OCI-LY1 (cell line): ENCODE measurements at regions not wholly inside any gene's neighbourhood (a gene's known extent, or its start where the extent isn't known, plus 50 kb on each side); places are given as distances from the start of the nearest gene placed in this dataset.

ENCODE experiments used
- H2AFZ ChIP-seq: fragments of 200-600 bp; sonication (generic), shearing (Covaris generic); 2 replicates; pipeline ENCODE4 v1.6.0; 2014; ENCODE audit warnings: antibody characterized with exemption, mild to moderate bottlenecking, low read length
- H3F3A ChIP-seq: fragments of 200-600 bp; sonication (generic), shearing (Covaris generic); 2 replicates; pipeline ENCODE4 v1.6.0; 2014; ENCODE audit warnings: mild to moderate bottlenecking, antibody characterized with exemption, low read length, moderate library complexity; ENCODE audit not compliant: insufficient read depth
- H3K27ac ChIP-seq: fragments of 200-600 bp; sonication (generic); 2 replicates; pipeline ENCODE4 v1.5.1; 2014; ENCODE audit warnings: low read length, mixed run types, mild to moderate bottlenecking, low read depth; ENCODE audit not compliant: poor library complexity, severe bottlenecking
- H3K27me3 ChIP-seq: fragments of 200-600 bp; sonication (generic); 2 replicates; pipeline ENCODE4 v1.6.0; 2014; ENCODE audit warnings: antibody characterized with exemption, mild to moderate bottlenecking, low read length, moderate library complexity; ENCODE audit not compliant: insufficient read depth
- H3K36me3 ChIP-seq: fragments of 200-600 bp; sonication (generic); 2 replicates; pipeline ENCODE4 v1.6.1; 2014; ENCODE audit warnings: mild to moderate bottlenecking, antibody characterized with exemption, low read length, moderate library complexity, mixed read lengths; ENCODE audit not compliant: insufficient read depth
- H3K4me1 ChIP-seq: fragments of 200-600 bp; sonication (generic); 2 replicates; pipeline ENCODE4 v1.5.1; 2014; ENCODE audit warnings: mild to moderate bottlenecking, low read length, moderate library complexity; ENCODE audit not compliant: insufficient read depth, severe bottlenecking
- H3K4me2 ChIP-seq: fragments of 200-600 bp; sonication (generic), shearing (Covaris generic); 2 replicates; pipeline ENCODE4 v1.6.1; 2014; ENCODE audit warnings: low read length
- H3K4me3 ChIP-seq: fragments of 200-600 bp; sonication (generic); 2 replicates; pipeline ENCODE4 v1.5.1; 2014; ENCODE audit warnings: low read length, low read depth, mild to moderate bottlenecking, mixed read lengths; ENCODE audit not compliant: poor library complexity, severe bottlenecking
- H3K79me2 ChIP-seq: fragments of 200-600 bp; shearing (Covaris generic); 2 replicates; pipeline ENCODE4 v1.6.1; 2016; ENCODE audit warnings: mixed run types, low read length, mixed read lengths; ENCODE audit not compliant: insufficient read depth
- H3K9ac ChIP-seq: fragments of 200-600 bp; sonication (generic), shearing (Covaris generic); 2 replicates; pipeline ENCODE4 v1.6.1; 2014; ENCODE audit warnings: mild to moderate bottlenecking, low read length, mixed read lengths
- H3K9me2 ChIP-seq: fragments of 200-600 bp; sonication (generic), shearing (Covaris generic); 2 replicates; pipeline ENCODE4 v1.6.1; 2014; ENCODE audit warnings: low read depth, mild to moderate bottlenecking, low read length, mixed read lengths
- H3K9me3 ChIP-seq: fragments of 200-600 bp; shearing (Covaris generic); 2 replicates; pipeline ENCODE4 v1.6.1; 2014; ENCODE audit warnings: low read length, mixed read lengths
- H4K20me1 ChIP-seq: fragments of 200-600 bp; sonication (generic), shearing (Covaris generic); 2 replicates; pipeline ENCODE4 v1.6.0; 2016; ENCODE audit warnings: mild to moderate bottlenecking, low read length; ENCODE audit not compliant: insufficient read depth
- CTCF ChIP-seq: fragments of 200-600 bp; sonication (generic), shearing (Covaris generic); IDR thresholded peaks from 2 replicates; pipeline ENCODE4 v1.5.1; 2017; ENCODE audit warnings: mild to moderate bottlenecking, antibody characterized with exemption, low read length, moderate library complexity, mixed read lengths
- EZH2 ChIP-seq: fragments of 200-600 bp; sonication (generic), shearing (Covaris generic); IDR thresholded peaks from 2 replicates; pipeline ENCODE4 v1.8.0; 2017; ENCODE audit warnings: borderline replicate concordance, mixed run types, mild to moderate bottlenecking, antibody characterized with exemption, low read length, moderate library complexity, mixed read lengths

GRCh38 chr6:54013966-54014365, 97.3 kb upstream of the MLIP start:
- Histone ChIP-seq H2AFZ (no peak overlapping the region), H3K9me3 (no peaks in the 10 kb centered on the region), H3K79me2 (no peaks in the 10 kb centered on the region), H3F3A (no peaks in the 10 kb centered on the region), H3K4me2 (no peak overlapping the region), H3K9me2 (no peaks in the 10 kb centered on the region), H3K36me3 (no peaks in the 10 kb centered on the region), H3K4me3 (no peak overlapping the region), H3K27ac (no peak overlapping the region), H3K4me1 (no peaks in the 10 kb centered on the region), H3K9ac (no peak overlapping the region), H3K27me3 (0 out of 2 replicates have a peak, but pooled peaks cover 2% of the 10 kb centered on the region), H4K20me1 (no peaks in the 10 kb centered on the region)
- TF ChIP-seq CTCF, result no peak
- no peak for TF ChIP-seq EZH2

- Histone ChIP-seq H3K36me3 (no peaks in the 10 kb centered on the region), H3K4me3 (no peak overlapping the region), H3K4me2 (no peak overlapping the region), H3K4me1 (no peaks in the 10 kb centered on the region), H3K9me2 (no peaks in the 10 kb centered on the region), H3K9me3 (no peaks in the 10 kb centered on the region), H3F3A (no peaks in the 10 kb centered on the region), H3K27me3 (0 out of 2 replicates have a peak, but pooled peaks cover 2% of the 10 kb centered on the region), H3K79me2 (no peaks in the 10 kb centered on the region), H4K20me1 (no peaks in the 10 kb centered on the region), H3K27ac (no peak overlapping the region), H2AFZ (no peak overlapping the region), H3K9ac (no peak overlapping the region)
- TF ChIP-seq EZH2 (no peak), CTCF (no peak)
These were observed 96.8 kb upstream of the MLIP start for GRCh38 chr6:54014440-54014839.

- no peaks in the 10 kb centered on the region for H3K4me1 ChIP-seq
- H2AFZ ChIP-seq, result no peak overlapping the region
- no peaks in the 10 kb centered on the region for H3K9me2 ChIP-seq
- no peak overlapping the region for H3K9ac ChIP-seq
- no peak overlapping the region for H3K4me3 ChIP-seq
- H3K4me2 ChIP-seq, result no peak overlapping the region
- H3K36me3 ChIP-seq, result no peaks in the 10 kb centered on the region
- no peak for TF ChIP-seq CTCF
- no peak for TF ChIP-seq EZH2
- H3F3A ChIP-seq, result no peaks in the 10 kb centered on the region
- no peaks in the 10 kb centered on the region for H3K9me3 ChIP-seq
- no peak overlapping the region for H3K27ac ChIP-seq
- H3K79me2 ChIP-seq, result no peaks in the 10 kb centered on the region
- H3K27me3 ChIP-seq, result no peaks in the 10 kb centered on the region
- no peaks in the 10 kb centered on the region for H4K20me1 ChIP-seq
These were observed 93.4 kb upstream of the MLIP start for GRCh38 chr6:54017877-54018276.
